Suppressor macrophage (primary cell): ENCODE measurements at regions not wholly inside any gene's neighbourhood (a gene's known extent, or its start where the extent isn't known, plus 50 kb on each side); places are given as distances from the start of the nearest gene placed in this dataset.
"Not testable (repeated sequence)": the region's sequence is repeated elsewhere in the genome, so short reads cannot be mapped to it uniquely, and the experiment has no call there.

Experiments
- DNase-seq, 4 experiments: peaks; one replicate each; pipeline ENCODE4 v3.0.0-alpha.2; 2020 to 2022

GRCh38 chr4:125605926-125606325, 291.2 kb downstream of the FAT4 start:
- DNase-seq = not testable (repeated sequence)

- DNase-seq = no peak
Measured at GRCh38 chr4:125620066-125620860, 305.5 kb downstream of the FAT4 start.

- DNase-seq = no peak
Measured at GRCh38 chr4:125624951-125625350, 310.2 kb downstream of the FAT4 start.

- no peak for DNase-seq
Measured at GRCh38 chr4:125626946-125627345, 312.2 kb downstream of the FAT4 start.

GRCh38 chr4:125639182-125639621, 324.4 kb downstream of the FAT4 start:
- no peak for DNase-seq

- no peak for DNase-seq
Measured at GRCh38 chr4:125641611-125642010, 326.9 kb downstream of the FAT4 start.

- no peak for DNase-seq
Measured at GRCh38 chr4:125642645-125643044, 327.9 kb downstream of the FAT4 start.

GRCh38 chr4:125649452-125649851, 334.7 kb downstream of the FAT4 start:
- DNase-seq = no peak

GRCh38 chr4:125650557-125650956, 335.8 kb downstream of the FAT4 start:
- DNase-seq = no peak

GRCh38 chr4:125651707-125652357, 337.1 kb downstream of the FAT4 start:
- not testable (repeated sequence) for DNase-seq

GRCh38 chr4:125658773-125659172, 344.0 kb downstream of the FAT4 start:
- no peak for DNase-seq

- DNase-seq = no peak
Measured at GRCh38 chr4:125663896-125664767, 349.4 kb downstream of the FAT4 start.

- DNase-seq = no peak
Measured at GRCh38 chr4:125666635-125667034, 351.9 kb downstream of the FAT4 start.

GRCh38 chr4:125676156-125676555, 361.4 kb downstream of the FAT4 start:
- no peak for DNase-seq

- no peak for DNase-seq
Measured at GRCh38 chr4:125676583-125676982, 361.8 kb downstream of the FAT4 start.

GRCh38 chr4:125677665-125678307, 363.0 kb downstream of the FAT4 start:
- no peak for DNase-seq

GRCh38 chr4:125679989-125680388, 365.2 kb downstream of the FAT4 start:
- no peak for DNase-seq

GRCh38 chr4:125681240-125681639, 366.5 kb downstream of the FAT4 start:
- no peak for DNase-seq

GRCh38 chr4:125682730-125683129, 368.0 kb downstream of the FAT4 start:
- DNase-seq = no peak

GRCh38 chr4:125688841-125689240, 374.1 kb downstream of the FAT4 start:
- DNase-seq = no peak

- DNase-seq = no peak
Measured at GRCh38 chr4:125689805-125690204, 375.1 kb downstream of the FAT4 start.

- no peak for DNase-seq
Measured at GRCh38 chr4:125693228-125693627, 378.5 kb downstream of the FAT4 start.

- DNase-seq = no peak
Measured at GRCh38 chr4:125702406-125702805, 387.7 kb downstream of the FAT4 start.
